HEK293 (cell line): ENCODE measurements at regions not wholly inside any gene's neighbourhood (a gene's known extent, or its start where the extent isn't known, plus 50 kb on each side); places are given as distances from the start of the nearest gene placed in this dataset.
A peak's percentile ranks its signal among the peaks of the same experiment; 100 is the strongest.

Experiments
- CTCF ChIA-PET: fragments of 350-600 bp; formaldehyde crosslinking; extraction: SDS; loops from one replicate; lab custom pipeline; 2021; ENCODE audit warnings: antibody characterized with exemption; lab: Yijun Ruan, JAX
- POLR2A ChIA-PET: fragments of 300-600 bp; formaldehyde crosslinking; extraction: SDS; loops from one replicate; lab custom pipeline; 2020; ENCODE audit warnings: antibody characterized with exemption, inconsistent platforms; lab: Yijun Ruan, JAX
- H3K27ac ChIP-seq: fragments of 200-500 bp; sonication (Bioruptor generic); 2 replicates; pipeline ENCODE4 v1.5.1; 2014; ENCODE audit warnings: low read depth, low read length, control low read depth, inconsistent platforms; ENCODE audit errors: extremely low read depth
- H3K36me3 ChIP-seq, 2 experiments: fragments of 200-500 bp in 1 of 2; sonication (Bioruptor generic) in 1 of 2; 1 replicate in 1 of 2; 2 replicates in 1 of 2; pipeline ENCODE4 v1.5.1; 2014 to 2017; ENCODE audit warnings: inconsistent platforms in 2 of 2, low read length in 2 of 2; ENCODE audit not compliant: control insufficient read depth in 2 of 2, insufficient read depth in 1 of 2
- H3K4me1 ChIP-seq: fragments of 200-500 bp; sonication (Bioruptor generic); 2 replicates; pipeline ENCODE4 v1.5.1; 2014; ENCODE audit warnings: mild to moderate bottlenecking, low read length, inconsistent platforms; ENCODE audit not compliant: control insufficient read depth, insufficient read depth
- H3K4me3 ChIP-seq: 2 replicates; pipeline ENCODE4 v1.5.1; 2011; ENCODE audit warnings: low read depth, mild to moderate bottlenecking, control low read depth, low read length, moderate library complexity
- H3K9me3 ChIP-seq: fragments of 200-500 bp; sonication (Bioruptor generic); 2 replicates; pipeline ENCODE4 v1.5.1; 2014; ENCODE audit warnings: low read depth, low read length, inconsistent platforms; ENCODE audit not compliant: control insufficient read depth, insufficient read depth
- MZF1 ChIP-seq: fragments of 450-650 bp; formaldehyde crosslinking; IDR thresholded peaks from 2 replicates; pipeline ENCODE4 v1.5.1; 2017; ENCODE audit warnings: missing biosample characterization, missing genetic modification characterization, borderline replicate concordance
- OSR2 ChIP-seq: fragments of 450-650 bp; formaldehyde crosslinking; IDR thresholded peaks from 2 replicates; pipeline ENCODE4 v1.5.1; 2016; ENCODE audit warnings: missing biosample characterization, missing genetic modification characterization
- SALL2 ChIP-seq: fragments of 450-650 bp; formaldehyde crosslinking; IDR thresholded peaks from 2 replicates; pipeline ENCODE4 v1.5.0; 2017; ENCODE audit warnings: missing biosample characterization, mild to moderate bottlenecking, missing genetic modification characterization, borderline replicate concordance
- SETDB1 ChIP-seq: IDR thresholded peaks from one replicate; pipeline ENCODE4 v1.6.1; 2017; ENCODE audit warnings: mild to moderate bottlenecking, low read length, moderate library complexity, mixed read lengths; ENCODE audit not compliant: insufficient read length
- ZIC2 ChIP-seq: fragments of 450-650 bp; formaldehyde crosslinking; IDR thresholded peaks from 2 replicates; pipeline ENCODE4 v1.5.1; 2016; ENCODE audit warnings: missing biosample characterization, missing genetic modification characterization
- ZNF169 ChIP-seq: fragments of 450-650 bp; formaldehyde crosslinking; IDR thresholded peaks from 2 replicates; pipeline ENCODE4 v1.5.1; 2016; ENCODE audit warnings: missing biosample characterization, missing genetic modification characterization
- ZNF2 ChIP-seq: fragments of 450-650 bp; formaldehyde crosslinking; IDR thresholded peaks from 2 replicates; pipeline ENCODE4 v1.5.1; 2016; ENCODE audit warnings: missing biosample characterization, missing genetic modification characterization
- ZNF366 ChIP-seq: fragments of 450-650 bp; formaldehyde crosslinking; conservative IDR thresholded peaks from 2 replicates; pipeline ENCODE4 v1.5.1; 2016; ENCODE audit warnings: missing biosample characterization, missing genetic modification characterization
- ZNF510 ChIP-seq: fragments of 450-650 bp; formaldehyde crosslinking; IDR thresholded peaks from 2 replicates; pipeline ENCODE4 v1.5.1; 2018; ENCODE audit warnings: mild to moderate bottlenecking, missing genetic modification characterization, missing biosample characterization; ENCODE audit not compliant: insufficient replicate concordance
- ZNF621 ChIP-seq: fragments of 450-650 bp; formaldehyde crosslinking; IDR thresholded peaks from 2 replicates; pipeline ENCODE4 v1.5.1; 2017; ENCODE audit warnings: missing biosample characterization, missing genetic modification characterization
- ZNF654 ChIP-seq: fragments of 450-650 bp; formaldehyde crosslinking; IDR thresholded peaks from 2 replicates; pipeline ENCODE4 v1.5.1; 2016; ENCODE audit warnings: low read depth, missing biosample characterization, missing genetic modification characterization
- ZNF664 ChIP-seq: fragments of 450-650 bp; formaldehyde crosslinking; IDR thresholded peaks from 2 replicates; pipeline ENCODE4 v1.5.1; 2016; ENCODE audit warnings: missing biosample characterization, missing genetic modification characterization
- ZNF670 ChIP-seq: fragments of 450-650 bp; formaldehyde crosslinking; IDR thresholded peaks from 2 replicates; pipeline ENCODE4 v1.5.1; 2016; ENCODE audit warnings: missing biosample characterization, missing genetic modification characterization, low read depth
- ZNF701 ChIP-seq: fragments of 450-650 bp; formaldehyde crosslinking; IDR thresholded peaks from 2 replicates; pipeline ENCODE4 v1.5.1; 2016; ENCODE audit warnings: missing biosample characterization, missing genetic modification characterization
- TF ChIP-seq, protein P1 (sequence below): fragments of 450-650 bp; formaldehyde crosslinking; IDR thresholded peaks from 2 replicates; pipeline ENCODE4 v1.5.1; 2016; ENCODE audit warnings: missing biosample characterization, missing genetic modification characterization, borderline replicate concordance
- TF ChIP-seq, protein P2 (sequence below): fragments of 450-650 bp; formaldehyde crosslinking; IDR thresholded peaks from 2 replicates; pipeline ENCODE4 v1.5.1; 2016; ENCODE audit warnings: missing biosample characterization, missing genetic modification characterization

DNA sequence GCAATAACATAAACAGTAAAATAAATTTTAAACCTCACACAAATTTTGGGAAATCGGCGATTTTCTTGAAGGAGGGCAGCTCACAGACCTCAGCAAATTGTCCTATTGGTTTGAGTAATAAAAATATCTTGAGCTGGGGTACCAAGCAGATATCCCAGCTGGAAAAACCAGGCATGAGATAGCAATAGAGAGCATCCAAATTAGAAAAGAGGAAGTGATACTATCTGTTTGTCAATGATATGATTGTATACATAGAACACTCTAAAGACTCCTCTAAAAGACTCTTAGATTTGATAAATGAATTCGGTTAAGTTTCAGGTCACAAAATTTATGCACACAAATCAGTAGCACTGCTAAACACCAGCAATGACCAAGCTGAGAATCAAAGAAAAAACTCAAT, 90.5 kb upstream of the ACTRT1 start:
- TF ChIP-seq ZNF621 (tag by site-specific recombination) (no peak), ZIC2 (no peak), SALL2 (tag by site-specific recombination) (no peak), ZNF670 (tag by site-specific recombination) (no peak), MZF1 (tag by site-specific recombination) (no peak), ZNF2 (tag by site-specific recombination) (no peak), SETDB1 (no peak), ZNF701 (tag by site-specific recombination) (no peak)
- Histone ChIP-seq H3K36me3 (no peaks in the 10 kb centered on the region), H3K4me3 (no peak overlapping the region), H3K27ac (no peak overlapping the region), H3K4me1 (no peaks in the 10 kb centered on the region), H3K9me3 (no peaks in the 10 kb centered on the region)
- ChIA-PET POLR2A (no interaction called here), CTCF (no interaction called here)

DNA sequence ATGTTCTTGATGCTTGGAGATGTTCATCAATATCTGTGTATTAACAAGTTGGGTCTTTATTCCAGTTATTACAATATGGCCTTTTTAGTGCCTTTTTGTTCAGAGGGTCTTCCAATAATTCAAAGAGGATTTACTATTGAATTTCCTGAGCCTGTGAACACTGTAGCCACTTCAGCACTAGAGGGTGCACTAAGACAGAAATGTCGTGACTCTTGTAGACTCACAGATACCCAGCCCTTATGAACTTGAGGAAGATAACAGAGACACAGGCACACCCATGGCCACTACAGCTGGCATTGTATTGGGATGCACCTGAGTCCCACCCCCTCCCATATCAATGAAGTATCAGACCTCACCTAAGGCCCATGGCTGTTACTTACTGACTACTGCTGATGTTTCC, 54.4 kb upstream of the ACTRT1 start:
- Histone ChIP-seq H3K9me3 (no peaks in the 10 kb centered on the region), H3K4me1 (no peaks in the 10 kb centered on the region), H3K4me3 (no peak overlapping the region), H3K36me3 (no peaks in the 10 kb centered on the region), H3K27ac (no peak overlapping the region)
- ChIA-PET POLR2A (no interaction called here), CTCF (interaction anchor here (0.7 to 1.4 kb wide), 4 partner anchors 19 to 1266 kb away, joined by 3 to 4 read pairs (median 3); no protein-coding TSS in a partner anchor)
- TF ChIP-seq ZNF366 (tag by site-specific recombination) (no peak), ZNF654 (peak; percentile 51), OSR2 (tag by site-specific recombination) (no peak), ZNF169 (tag by site-specific recombination) (no peak), ZNF664 (tag by site-specific recombination) (no peak)
- TF ChIP-seq, protein P1, sequence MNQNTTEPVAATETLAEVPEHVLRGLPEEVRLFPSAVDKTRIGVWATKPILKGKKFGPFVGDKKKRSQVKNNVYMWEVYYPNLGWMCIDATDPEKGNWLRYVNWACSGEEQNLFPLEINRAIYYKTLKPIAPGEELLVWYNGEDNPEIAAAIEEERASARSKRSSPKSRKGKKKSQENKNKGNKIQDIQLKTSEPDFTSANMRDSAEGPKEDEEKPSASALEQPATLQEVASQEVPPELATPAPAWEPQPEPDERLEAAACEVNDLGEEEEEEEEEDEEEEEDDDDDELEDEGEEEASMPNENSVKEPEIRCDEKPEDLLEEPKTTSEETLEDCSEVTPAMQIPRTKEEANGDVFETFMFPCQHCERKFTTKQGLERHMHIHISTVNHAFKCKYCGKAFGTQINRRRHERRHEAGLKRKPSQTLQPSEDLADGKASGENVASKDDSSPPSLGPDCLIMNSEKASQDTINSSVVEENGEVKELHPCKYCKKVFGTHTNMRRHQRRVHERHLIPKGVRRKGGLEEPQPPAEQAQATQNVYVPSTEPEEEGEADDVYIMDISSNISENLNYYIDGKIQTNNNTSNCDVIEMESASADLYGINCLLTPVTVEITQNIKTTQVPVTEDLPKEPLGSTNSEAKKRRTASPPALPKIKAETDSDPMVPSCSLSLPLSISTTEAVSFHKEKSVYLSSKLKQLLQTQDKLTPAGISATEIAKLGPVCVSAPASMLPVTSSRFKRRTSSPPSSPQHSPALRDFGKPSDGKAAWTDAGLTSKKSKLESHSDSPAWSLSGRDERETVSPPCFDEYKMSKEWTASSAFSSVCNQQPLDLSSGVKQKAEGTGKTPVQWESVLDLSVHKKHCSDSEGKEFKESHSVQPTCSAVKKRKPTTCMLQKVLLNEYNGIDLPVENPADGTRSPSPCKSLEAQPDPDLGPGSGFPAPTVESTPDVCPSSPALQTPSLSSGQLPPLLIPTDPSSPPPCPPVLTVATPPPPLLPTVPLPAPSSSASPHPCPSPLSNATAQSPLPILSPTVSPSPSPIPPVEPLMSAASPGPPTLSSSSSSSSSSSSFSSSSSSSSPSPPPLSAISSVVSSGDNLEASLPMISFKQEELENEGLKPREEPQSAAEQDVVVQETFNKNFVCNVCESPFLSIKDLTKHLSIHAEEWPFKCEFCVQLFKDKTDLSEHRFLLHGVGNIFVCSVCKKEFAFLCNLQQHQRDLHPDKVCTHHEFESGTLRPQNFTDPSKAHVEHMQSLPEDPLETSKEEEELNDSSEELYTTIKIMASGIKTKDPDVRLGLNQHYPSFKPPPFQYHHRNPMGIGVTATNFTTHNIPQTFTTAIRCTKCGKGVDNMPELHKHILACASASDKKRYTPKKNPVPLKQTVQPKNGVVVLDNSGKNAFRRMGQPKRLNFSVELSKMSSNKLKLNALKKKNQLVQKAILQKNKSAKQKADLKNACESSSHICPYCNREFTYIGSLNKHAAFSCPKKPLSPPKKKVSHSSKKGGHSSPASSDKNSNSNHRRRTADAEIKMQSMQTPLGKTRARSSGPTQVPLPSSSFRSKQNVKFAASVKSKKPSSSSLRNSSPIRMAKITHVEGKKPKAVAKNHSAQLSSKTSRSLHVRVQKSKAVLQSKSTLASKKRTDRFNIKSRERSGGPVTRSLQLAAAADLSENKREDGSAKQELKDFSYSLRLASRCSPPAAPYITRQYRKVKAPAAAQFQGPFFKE (tag by site-specific recombination), result no peak
- TF ChIP-seq, protein P2, sequence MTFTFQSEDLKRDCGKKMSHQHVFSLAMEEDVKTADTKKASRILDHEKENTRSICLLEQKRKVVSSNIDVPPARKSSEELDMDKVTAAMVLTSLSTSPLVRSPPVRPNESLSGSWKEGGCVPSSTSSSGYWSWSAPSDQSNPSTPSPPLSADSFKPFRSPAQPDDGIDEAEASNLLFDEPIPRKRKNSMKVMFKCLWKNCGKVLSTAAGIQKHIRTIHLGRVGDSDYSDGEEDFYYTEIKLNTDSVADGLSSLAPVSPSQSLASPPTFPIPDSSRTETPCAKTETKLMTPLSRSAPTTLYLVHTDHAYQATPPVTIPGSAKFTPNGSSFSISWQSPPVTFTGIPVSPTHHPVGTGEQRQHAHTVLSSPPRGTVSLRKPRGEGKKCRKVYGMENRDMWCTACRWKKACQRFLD (tag by site-specific recombination), result no peak

DNA sequence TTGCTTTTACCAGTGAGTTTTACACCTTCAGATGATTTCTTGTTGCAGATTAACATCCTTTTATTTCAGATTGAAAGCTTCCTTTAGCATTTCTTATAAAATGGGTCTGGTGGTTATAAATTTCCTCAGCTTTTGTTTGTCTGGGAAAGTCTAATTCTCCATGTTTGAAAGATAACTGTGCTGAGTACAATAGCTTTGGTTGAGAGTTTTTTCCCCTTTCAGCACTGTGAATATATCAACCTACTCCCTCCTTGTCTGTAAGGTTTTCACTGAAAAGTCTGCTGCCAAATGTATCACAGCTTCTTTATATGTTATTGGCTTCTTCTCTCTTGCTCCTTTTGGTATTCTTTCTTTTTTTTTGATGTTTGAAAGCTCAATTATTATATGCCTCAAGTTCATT, 53.5 kb upstream of the ACTRT1 start:
- CTCF ChIA-PET, result interaction anchor here (0.8 to 1.4 kb wide), 4 partner anchors 20 to 1256 kb away, joined by 3 to 4 read pairs (median 3); no protein-coding TSS in a partner anchor
- POLR2A ChIA-PET, result no interaction called here

More for the DNA sequence above, 53.5 kb upstream of the ACTRT1 start:
- Histone ChIP-seq H3K9me3 (no peaks in the 10 kb centered on the region), H3K27ac (no peak overlapping the region), H3K36me3 (no peaks in the 10 kb centered on the region), H3K4me3 (no peak overlapping the region), H3K4me1 (no peaks in the 10 kb centered on the region)
- no peak for TF ChIP-seq ZNF510 (tag by site-specific recombination)
